HG03060 (cell line): ENCODE measurements at regions not wholly inside any gene's neighbourhood (a gene's known extent, or its start where the extent isn't known, plus 50 kb on each side); places are given as distances from the start of the nearest gene placed in this dataset.
A peak's percentile ranks its signal among the peaks of the same experiment; 100 is the strongest.

Experiments
- ATAC-seq: cut with Tn5 transposase; IDR thresholded peaks from one replicate; pipeline ENCODE4 v1.9.1; 2021; ENCODE audit warnings: low read depth, moderate number of reproducible peaks; ENCODE audit not compliant: unreplicated experiment

DNA sequence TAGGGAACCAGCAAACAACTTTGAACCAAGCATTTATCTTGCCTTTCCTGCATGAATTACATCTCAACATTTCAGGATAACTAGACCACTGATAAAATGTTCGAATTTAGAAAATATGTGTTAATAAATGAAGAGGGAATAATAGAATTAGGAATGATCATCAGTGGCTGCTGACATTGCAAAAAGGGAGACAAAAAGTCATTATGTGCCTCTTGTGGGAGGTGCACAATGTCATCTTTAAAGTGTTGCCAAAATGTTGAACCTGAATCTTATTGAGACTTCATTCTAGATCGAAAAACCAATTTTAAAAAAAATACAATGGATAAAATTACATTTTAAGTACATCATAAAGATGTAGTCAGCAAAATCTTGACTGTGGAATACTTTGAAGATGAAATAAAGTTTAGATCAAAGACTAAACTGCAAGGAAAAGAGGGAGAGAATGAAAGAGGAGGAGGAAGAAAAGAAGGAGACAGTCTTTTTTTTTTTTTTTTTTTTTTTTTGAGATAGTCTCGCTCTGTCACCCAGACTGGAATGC is 299.3 kb downstream of the FBXW7 start:
- no peak for ATAC-seq

DNA sequence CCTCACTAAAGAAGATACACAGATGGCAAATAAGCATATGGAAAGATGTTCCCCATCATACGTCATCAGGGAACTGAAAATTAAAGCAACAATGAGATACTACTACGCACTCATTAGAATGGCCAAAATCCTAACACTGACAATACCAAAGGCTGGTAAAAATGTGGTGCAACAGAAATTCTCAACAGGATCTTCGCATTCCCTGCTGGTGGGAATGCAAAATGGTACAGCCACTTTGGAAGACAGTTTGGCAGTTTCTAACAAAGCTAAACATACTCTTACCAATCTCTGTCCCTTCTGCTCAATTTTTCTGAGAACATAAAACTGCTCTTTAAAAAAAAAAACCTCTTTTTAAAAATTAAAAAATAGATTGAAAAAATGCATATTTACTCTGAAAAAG is 300.2 kb downstream of the FBXW7 start:
- ATAC-seq: no peak

DNA sequence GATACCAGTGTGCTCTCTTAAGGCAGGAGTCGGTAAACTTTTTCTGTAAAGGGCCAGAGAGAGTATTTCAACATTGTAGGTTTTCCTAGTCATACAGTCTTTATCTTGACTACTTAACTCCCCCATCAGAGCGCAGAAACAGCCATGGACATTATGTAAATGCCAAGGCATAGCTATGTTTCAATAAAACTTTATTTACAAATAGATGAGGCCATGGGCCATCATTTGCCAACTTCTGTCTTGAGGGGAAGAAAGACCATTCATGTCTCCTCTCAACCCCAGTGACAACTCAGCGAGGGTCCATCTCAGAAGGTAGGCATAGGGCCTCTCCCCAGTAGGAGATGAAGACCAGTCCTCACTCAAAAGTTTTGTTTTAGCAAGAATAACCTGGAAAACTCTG is 301.3 kb downstream of the FBXW7 start:
- ATAC-seq: no peak

DNA sequence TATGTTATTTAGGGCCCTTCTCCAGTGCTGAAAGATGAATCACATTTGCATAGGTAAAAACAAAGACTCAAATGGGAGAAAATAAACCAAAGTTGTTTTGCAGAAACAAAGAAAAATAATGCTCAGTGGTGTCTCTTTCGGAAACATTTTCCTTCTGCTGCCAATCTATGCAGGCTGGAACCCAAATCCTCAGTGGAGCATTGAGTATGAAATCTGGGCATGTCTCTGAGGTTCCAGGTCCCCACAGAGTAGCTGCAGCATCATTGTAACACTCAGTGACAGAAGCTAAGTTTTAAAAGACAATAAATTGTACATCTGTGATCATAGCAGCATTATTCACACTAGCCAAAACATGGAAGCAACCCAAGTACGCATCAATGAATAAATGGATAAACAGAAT is 303.6 kb downstream of the FBXW7 start:
- ATAC-seq: no peak

DNA sequence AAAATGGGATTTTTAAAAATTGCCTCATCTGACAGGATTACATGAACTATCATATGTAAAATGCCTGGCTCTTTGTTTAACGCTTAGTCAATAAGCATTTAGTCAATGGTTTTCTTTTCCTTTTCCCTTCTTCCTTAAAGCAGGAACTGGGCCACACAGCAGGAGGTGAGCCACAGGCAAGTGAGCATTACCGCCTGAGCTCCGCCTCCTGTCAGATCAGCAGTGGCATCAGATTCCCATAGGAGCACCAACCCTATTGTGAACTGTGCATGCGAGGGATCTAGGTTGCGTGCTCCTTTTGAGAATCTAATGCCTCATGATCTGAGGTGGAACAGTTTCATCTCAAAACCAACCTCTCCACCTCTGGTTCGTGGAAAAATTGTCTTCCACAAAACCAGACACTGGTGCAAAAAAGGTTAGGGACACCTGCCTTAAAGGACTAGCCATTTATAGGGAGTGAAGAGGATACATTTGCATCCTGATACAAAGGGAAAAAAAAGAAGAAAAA is 306.1 kb downstream of the FBXW7 start:
- no peak for ATAC-seq

DNA sequence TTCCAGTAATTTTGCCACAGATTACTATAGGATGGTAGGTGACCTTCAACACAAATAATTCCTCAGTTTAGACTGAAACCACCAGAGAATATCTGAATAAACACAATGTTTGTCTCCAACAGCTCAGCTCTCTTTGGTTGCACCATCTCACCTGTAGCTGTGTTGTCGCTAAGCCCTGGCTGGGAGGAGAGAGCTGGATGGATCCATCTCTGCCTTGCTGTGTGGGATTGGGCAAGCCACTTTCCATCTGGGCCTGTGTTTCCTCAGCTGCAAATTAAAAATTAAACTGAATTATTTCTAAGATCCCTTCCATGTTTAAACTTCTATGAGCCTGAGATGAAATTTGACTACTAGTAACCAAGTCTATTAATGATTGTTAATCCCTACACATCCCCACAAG is 310.2 kb downstream of the FBXW7 start:
- ATAC-seq: no peak

DNA sequence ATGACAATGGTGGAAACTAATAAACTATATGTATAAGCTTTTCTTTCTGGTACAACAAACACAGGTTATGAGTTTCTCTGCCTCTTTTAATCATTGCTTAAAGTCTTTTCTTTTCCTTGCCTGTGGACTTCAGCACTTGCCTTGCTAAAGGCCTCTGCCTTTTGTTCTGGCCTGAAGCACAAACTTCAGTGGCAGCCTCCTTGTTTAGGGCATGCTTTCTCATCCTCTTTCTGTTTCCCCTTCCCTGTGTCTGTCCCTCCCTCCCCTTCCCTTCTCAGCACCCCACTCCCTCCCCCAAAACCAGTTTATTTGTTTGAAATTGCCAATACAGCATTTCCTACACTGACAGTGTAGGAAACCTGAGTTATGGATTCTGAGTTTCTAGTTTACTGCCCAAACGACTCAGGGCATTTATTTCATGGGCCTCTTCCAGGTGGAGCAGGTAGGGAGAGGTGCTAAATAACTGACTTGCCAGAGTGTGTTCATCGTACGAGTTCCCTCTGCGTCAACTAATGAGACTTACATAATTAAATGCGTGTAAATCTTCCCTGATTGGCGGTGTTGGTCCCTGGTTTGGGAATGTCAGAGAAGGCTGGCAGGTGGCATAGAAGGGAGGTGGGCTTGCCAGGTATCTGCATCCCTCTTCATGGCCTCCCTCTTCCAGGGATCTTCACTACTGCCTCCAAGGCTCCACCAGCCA is 311.0 kb downstream of the FBXW7 start:
- no peak for ATAC-seq

DNA sequence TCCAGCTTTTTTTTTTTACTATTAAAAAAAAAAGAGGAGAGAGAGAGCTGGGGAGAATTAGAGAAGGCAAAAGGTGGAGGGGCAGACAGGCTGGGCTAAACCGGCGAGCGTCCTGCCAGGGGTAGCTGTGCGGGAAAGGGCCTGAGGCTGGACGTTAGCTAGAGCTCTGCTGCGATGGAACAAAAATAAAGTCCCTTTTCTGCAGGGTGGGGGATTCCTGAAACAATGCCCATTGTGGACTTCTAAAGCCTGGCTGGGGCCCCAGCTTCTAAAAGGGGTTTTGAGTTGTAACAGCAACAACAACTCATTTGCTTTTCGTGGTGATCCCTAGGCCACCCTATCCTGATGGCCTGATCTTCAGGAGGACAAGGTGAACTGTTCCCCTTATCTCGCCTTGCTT is 311.7 kb downstream of the FBXW7 start:
- ATAC-seq: no peak

DNA sequence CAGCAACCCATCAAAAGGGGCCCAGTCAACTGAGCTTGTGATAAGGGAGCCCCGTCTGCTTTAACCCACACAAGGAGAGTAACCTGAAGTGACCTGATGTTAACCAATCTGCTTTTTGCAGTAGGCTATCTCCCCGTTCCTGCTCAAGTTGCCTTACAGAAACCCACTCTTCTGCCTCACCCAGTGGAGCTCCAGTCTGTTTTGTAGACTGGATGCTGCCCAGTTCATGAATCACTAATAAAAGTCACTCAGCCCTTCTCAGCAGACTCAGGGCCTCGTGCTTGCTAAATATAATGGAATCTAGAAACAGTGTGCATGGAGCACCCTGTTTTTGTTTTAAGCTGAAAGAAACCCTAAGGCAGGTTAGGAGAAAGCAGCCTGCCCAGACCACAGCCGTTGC is 312.3 kb downstream of the FBXW7 start:
- ATAC-seq: no peak

DNA sequence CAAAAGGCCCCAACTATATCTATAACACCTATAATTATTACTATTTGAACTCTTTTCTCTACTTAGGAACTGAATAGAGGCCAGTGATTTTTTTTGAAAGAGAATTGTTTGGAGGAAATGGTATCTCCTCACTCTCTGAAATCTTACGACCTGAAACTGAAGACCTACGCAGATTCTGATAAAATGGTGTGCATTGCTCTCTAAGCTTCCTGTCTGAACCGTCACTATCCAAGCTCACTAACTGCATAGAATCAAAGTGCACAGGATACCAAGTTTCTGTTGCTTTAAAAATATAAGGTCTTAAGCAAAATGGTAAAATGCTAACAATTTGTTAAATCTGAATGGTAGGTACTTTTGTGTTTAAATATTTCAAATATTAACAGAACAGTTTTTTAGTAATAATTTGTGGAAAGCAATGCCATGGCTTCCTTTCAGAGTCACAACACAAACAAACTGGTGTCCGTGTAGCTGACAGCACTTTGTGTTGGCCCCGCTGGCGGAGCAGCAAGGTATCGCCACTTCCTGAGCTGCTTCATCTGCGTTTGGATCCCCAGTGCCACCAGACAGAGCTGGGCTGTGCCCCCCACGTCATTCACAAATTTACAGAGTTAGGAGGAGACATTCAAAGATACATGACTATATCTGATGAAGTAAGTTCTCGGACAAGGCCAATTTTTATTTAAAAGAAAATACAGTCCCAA is 313.9 kb downstream of the FBXW7 start:
- no peak for ATAC-seq

DNA sequence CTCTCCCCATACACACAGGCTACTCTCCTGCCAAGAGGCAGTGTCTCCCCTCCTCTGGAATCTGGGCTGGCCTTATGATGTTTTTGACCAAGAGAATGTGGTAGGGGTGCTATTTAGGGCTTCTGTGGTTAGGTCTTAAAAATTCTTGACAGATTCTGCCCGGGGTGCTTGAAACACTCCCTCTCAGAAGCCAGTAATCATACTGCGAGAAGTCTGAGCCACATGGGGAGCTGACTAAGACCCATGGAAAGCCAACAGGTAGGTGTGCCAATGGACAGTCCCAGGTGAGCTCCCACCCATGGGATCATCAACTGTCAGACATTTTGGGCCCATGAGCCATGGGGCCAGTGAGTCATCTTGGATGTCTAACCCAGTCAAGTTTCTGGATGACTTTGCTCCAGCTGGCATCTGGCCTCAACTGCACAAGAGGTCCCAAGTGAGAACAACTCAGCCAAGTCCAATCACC is 315.7 kb downstream of the FBXW7 start:
- ATAC-seq: peak; percentile 68

DNA sequence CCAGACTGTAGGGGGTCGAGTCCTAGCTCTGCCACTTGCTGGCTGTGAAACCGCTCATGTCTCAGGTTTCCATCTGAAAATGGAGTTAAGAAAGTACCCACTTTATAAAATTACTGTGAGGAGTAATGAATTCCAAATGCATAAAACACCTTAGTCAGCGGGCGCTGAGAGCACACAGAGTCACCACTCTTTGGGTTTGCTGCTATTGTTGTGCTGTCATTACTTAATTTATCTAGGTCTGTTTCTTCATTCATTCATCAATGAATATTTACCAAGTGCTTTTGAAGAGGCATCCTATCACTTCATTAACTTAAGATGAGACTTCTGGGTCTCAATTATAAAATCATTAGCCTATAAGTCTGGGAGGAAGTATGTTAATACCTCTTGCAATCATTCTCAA is 317.3 kb downstream of the FBXW7 start:
- ATAC-seq: no peak

DNA sequence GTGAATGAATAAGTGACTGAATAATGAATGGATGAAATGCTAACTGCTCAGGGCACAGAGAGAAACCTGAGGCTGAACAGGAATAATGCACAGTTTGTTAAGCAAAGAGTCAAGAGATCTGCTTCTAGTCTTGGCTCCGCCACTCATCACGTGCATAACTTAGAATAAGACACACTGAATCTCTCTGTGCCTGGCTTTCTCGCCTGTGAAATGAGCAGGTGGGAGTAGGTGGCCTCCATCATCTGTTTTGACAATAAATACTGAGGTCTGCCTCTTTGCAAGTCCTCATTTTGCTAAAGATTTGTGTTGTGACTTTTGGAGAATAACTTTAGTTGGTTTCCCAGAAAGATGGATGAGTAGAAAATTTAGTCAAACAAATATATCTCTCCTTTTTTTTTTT is 318.0 kb downstream of the FBXW7 start:
- no peak for ATAC-seq

DNA sequence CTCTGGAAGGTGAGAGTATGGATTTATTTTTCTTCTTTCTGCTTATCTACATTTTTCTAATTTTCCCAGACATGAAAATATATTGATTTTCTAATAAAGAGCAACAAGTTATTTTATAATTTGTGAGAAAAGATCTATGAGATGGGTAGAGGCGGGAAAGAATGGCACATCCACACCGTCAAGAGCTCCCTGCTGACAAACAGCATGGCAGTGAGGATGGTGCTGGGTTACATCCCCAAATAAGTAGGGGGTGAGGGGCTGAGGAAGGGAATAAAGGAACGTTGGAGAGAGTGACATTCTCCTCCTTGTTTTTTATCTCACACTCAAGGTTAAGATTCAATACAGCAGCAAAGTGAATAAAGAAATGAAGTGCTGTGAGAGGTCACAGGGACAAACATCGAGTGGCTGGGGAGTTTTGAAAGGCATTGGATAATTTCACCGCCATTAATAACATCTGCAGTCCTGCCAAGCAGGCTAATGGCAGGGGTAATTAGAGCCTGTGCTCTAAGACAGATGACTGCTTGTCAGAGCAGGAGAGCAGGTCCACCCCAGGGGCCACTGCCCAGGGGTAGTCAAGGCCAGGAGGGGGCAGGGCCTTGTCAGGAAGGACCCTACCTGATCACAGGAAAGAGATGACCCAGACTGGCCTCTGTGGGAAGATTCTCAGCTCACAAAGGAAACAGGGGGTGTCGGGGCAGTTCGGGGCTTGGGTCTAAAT is 323.8 kb downstream of the FBXW7 start:
- ATAC-seq: no peak

DNA sequence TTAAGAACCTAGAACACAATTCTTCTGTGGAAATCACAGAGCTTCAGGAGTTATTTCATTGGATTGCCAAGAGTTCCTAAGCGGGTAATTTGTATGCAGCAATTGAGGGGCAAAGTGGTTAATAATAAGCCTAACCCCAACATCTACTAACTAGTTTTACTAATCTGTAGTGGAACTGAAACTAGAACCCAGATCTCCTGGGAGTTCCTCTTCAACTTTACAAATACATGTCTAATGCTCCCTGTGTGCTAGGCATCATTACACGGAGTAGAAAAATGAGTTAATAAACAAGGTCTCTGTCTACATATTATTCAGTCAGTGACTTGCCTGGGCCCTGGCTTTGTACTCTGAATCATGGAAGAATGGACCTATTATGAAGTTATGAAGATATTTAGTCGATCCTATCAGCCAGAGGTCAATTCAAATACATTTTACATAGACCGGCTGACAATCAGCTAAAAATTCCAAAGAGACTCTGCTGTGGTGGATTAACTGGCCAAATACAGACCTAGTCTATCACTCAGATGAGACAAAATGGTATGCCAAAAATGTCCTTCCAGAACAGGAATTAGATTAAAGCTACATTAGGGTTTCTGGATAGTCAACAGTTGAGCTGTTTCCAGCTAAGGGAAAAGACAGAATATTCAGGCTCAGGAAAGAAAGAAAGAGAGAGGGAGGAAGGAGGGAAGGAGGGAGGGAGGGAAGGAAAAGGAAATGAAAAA is 326.0 kb downstream of the FBXW7 start:
- peak; percentile 89 for ATAC-seq

DNA sequence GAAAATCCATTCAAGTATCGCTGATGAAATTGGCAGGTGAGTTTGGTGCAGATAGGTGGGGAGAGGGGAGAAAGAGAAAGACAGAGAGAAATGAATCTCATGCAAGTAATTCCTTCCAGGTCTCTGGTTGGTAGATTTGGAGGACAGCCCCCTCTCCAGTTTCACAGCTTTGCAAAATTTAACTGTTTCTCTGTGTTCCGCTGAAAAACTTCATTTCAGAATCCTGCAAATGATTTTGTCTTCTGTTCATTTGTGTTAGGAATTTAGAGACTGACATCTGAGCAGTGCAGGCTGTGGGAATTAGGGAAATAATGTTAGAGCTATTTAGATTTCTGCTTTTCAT is 328.5 kb downstream of the FBXW7 start:
- ATAC-seq: no peak

DNA sequence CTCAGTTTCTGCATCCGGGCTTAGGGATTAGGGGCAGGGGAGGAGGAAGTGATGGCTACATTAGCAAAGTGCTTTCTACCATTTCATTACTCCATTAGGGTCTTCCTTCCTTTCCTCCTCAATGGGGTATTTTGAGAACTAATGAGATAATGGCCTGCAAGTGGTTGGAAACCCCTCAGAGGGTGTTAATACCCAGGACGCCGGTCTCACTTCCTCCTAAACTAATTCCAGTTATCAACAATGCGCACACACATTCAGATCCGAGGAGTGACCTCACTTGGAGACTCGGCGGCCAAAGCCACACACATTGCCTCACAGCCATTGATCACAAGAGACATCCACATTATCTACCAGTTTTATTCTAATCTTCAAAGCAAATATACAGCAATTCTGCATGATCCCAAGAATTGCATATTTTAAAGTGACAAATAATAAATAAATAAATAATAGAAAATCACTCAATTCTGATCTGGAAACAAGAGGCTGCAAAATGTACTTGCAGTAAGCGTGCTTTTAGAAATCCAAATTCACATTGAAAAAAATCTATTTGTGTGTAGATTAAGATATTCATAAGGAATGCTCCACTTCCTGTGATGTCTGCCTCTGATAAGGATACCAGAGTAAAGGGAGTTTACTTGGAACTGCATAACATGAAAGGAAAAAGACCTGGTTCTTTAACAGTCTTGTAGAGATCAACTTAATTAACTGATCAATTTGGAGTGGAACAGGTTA is 329.1 kb downstream of the FBXW7 start:
- ATAC-seq: no peak

DNA sequence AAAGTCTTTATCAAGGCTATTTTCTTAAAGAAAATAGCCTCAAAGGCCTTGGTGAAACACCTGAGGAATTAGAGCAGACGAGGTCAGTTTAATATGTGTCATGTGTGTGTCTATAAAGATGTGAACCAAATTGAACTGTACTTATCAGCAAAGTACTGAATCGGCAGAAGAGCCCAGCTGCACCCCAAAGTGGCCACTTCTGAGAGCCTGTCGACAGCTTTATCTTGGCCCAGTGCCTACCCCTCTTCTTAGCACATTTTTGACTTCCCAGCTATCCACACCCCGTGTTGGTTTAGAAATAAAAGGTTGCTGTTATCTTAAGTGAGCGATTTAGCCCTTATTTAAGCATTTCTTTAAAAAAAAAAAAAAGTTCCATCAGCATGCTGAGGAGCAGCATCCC is 329.7 kb downstream of the FBXW7 start:
- no peak for ATAC-seq

DNA sequence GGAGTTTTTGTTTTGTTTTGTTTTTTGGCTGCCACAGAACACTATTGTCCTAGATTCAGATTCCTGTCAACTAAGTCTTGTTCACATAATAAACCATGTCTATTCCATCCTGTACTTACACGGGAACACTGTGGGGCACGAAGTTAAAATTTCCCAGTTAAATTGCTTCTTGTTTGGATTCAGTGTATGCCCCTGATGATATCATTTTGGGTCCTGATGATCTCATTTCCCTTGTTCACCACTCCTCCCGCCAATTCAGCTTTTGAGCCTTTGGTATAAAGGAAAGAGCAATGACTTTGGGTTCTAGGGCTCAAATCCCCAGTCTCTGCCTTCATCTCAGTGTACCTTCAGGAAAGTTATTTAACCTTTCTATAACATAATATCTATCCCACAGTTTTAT is 333.5 kb downstream of the FBXW7 start:
- ATAC-seq: no peak
